ENCODE measurements at regions not wholly inside any gene's neighbourhood (a gene's known extent, or its start where the extent isn't known, plus 50 kb on each side); places are given as distances from the start of the nearest gene placed in this dataset.

GRCh38 chr1:157404614-157405013 is 147.7 kb downstream of the FCRL5 start:
- TF ChIP-seq CTCF (IDR thresholded peaks at IDR 0.05; ENCODE audit: insufficient read depth, low read depth, low read length) (no peak), EZH2 (IDR thresholded peaks at IDR 0.05; ENCODE audit: insufficient read depth, low read length) (no peak)
- no peak overlapping the region for H3K4me2 ChIP-seq (ENCODE audit: low read length)
- H3K4me1 ChIP-seq (ENCODE audit: insufficient read depth, low read length), result no peaks in the 10 kb centered on the region
- no peaks in the 10 kb centered on the region for H3K9me3 ChIP-seq (ENCODE audit: insufficient read depth, low read depth, low read length)
- H3K36me3 ChIP-seq (ENCODE audit: insufficient read depth, low read length), result no peaks in the 10 kb centered on the region
- Mint-ChIP-seq H3K4me1 (ENCODE audit: low read depth, unreplicated experiment) (peaks cover 5% of the 10 kb centered on the region), H3K36me3 (ENCODE audit: low read depth, unreplicated experiment) (peaks cover 2% of the 10 kb centered on the region), H3K9me3 (ENCODE audit: unreplicated experiment) (peaks cover 1% of the 10 kb centered on the region), H3K27me3 (ENCODE audit: low read depth, unreplicated experiment) (peaks cover 8% of the 10 kb centered on the region), H3K27ac (ENCODE audit: unreplicated experiment) (no peak overlapping the region), H3K4me3 (ENCODE audit: unreplicated experiment) (no peak overlapping the region)
- H3K27ac ChIP-seq (ENCODE audit: low read depth, low read length), result no peak overlapping the region
- H3K27me3 ChIP-seq (ENCODE audit: insufficient read depth, low read length), result no peaks in the 10 kb centered on the region
- no peak for DNase-seq (ENCODE audit: low read depth)
- no peak for FAIRE-seq
- no peak overlapping the region for H3K9ac ChIP-seq (ENCODE audit: low read length)
- no peak overlapping the region for H2AFZ ChIP-seq (ENCODE audit: low read depth, low read length)
- H3K79me2 ChIP-seq (ENCODE audit: insufficient read depth, low read length), result no peaks in the 10 kb centered on the region
- no peak overlapping the region for H3K4me3 ChIP-seq (ENCODE audit: insufficient read depth, low read depth, low read length)
- no peaks in the 10 kb centered on the region for H4K20me1 ChIP-seq (ENCODE audit: insufficient read depth, low read length)

- Histone ChIP-seq H3K9me3 (ENCODE audit: insufficient read depth, low read depth, low read length) (no peaks in the 10 kb centered on the region), H3K27me3 (ENCODE audit: insufficient read depth, low read length) (peaks cover 3% of the 10 kb centered on the region), H3K4me3 (ENCODE audit: insufficient read depth, low read depth, low read length) (no peak overlapping the region), H3K79me2 (ENCODE audit: insufficient read depth, low read length) (no peaks in the 10 kb centered on the region), H4K20me1 (ENCODE audit: insufficient read depth, low read length) (no peaks in the 10 kb centered on the region), H3K4me2 (ENCODE audit: low read length) (no peak overlapping the region), H3K36me3 (ENCODE audit: insufficient read depth, low read length) (no peaks in the 10 kb centered on the region), H3K9ac (ENCODE audit: low read length) (no peak overlapping the region), H3K4me1 (ENCODE audit: insufficient read depth, low read length) (no peaks in the 10 kb centered on the region), H3K27ac (ENCODE audit: low read depth, low read length) (no peak overlapping the region), H2AFZ (ENCODE audit: low read depth, low read length) (no peak overlapping the region)
- no peak for DNase-seq (ENCODE audit: low read depth)
- no peak for FAIRE-seq
- H3K27me3 Mint-ChIP-seq (ENCODE audit: low read depth, unreplicated experiment), result peaks cover 8% of the 10 kb centered on the region
- no peak overlapping the region for H3K27ac Mint-ChIP-seq (ENCODE audit: unreplicated experiment)
- H3K4me3 Mint-ChIP-seq (ENCODE audit: unreplicated experiment), result no peak overlapping the region
- H3K9me3 Mint-ChIP-seq (ENCODE audit: unreplicated experiment), result peaks cover 1% of the 10 kb centered on the region
- peaks cover 7% of the 10 kb centered on the region for H3K4me1 Mint-ChIP-seq (ENCODE audit: low read depth, unreplicated experiment)
- TF ChIP-seq EZH2 (IDR thresholded peaks at IDR 0.05; ENCODE audit: insufficient read depth, low read length), result no peak
- H3K36me3 Mint-ChIP-seq (ENCODE audit: low read depth, unreplicated experiment), result peaks cover 2% of the 10 kb centered on the region
Measured at GRCh38 chr1:157404063-157404501, 148.2 kb downstream of the FCRL5 start.

GRCh38 chr1:157403608-157404007 is 148.7 kb downstream of the FCRL5 start:
- peaks cover 3% of the 10 kb centered on the region for H3K27me3 ChIP-seq (ENCODE audit: insufficient read depth, low read length)
- peaks cover 2% of the 10 kb centered on the region for H3K36me3 Mint-ChIP-seq (ENCODE audit: low read depth, unreplicated experiment)

More at GRCh38 chr1:157403608-157404007, 148.7 kb downstream of the FCRL5 start:
- no peaks in the 10 kb centered on the region for H3K9me3 ChIP-seq (ENCODE audit: insufficient read depth, low read depth, low read length)
- H2AFZ ChIP-seq (ENCODE audit: low read depth, low read length), result peak overlapping the region; percentile 47
- DNase-seq (ENCODE audit: low read depth) (no peak), FAIRE-seq (no peak)
- H4K20me1 ChIP-seq (ENCODE audit: insufficient read depth, low read length), result no peaks in the 10 kb centered on the region
- no peaks in the 10 kb centered on the region for H3K36me3 ChIP-seq (ENCODE audit: insufficient read depth, low read length)
- H3K79me2 ChIP-seq (ENCODE audit: insufficient read depth, low read length), result no peaks in the 10 kb centered on the region
- H3K27ac ChIP-seq (ENCODE audit: low read depth, low read length), result no peak overlapping the region
- no peak overlapping the region for H3K4me3 Mint-ChIP-seq (ENCODE audit: unreplicated experiment)
- H3K4me1 Mint-ChIP-seq (ENCODE audit: low read depth, unreplicated experiment), result peaks cover 8% of the 10 kb centered on the region
- H3K4me2 ChIP-seq (ENCODE audit: low read length), result no peak overlapping the region
- H3K9ac ChIP-seq (ENCODE audit: low read length), result no peak overlapping the region
- peaks cover 10% of the 10 kb centered on the region for H3K27me3 Mint-ChIP-seq (ENCODE audit: low read depth, unreplicated experiment)
- H3K27ac Mint-ChIP-seq (ENCODE audit: unreplicated experiment), result no peak overlapping the region
- no peaks in the 10 kb centered on the region for H3K4me1 ChIP-seq (ENCODE audit: insufficient read depth, low read length)
- H3K4me3 ChIP-seq (ENCODE audit: insufficient read depth, low read depth, low read length), result no peak overlapping the region
- TF ChIP-seq EZH2 (IDR thresholded peaks at IDR 0.05; ENCODE audit: insufficient read depth, low read length), result no peak
- no peak for TF ChIP-seq CTCF (IDR thresholded peaks at IDR 0.05; ENCODE audit: insufficient read depth, low read depth, low read length)
- H3K9me3 Mint-ChIP-seq (ENCODE audit: unreplicated experiment), result no peaks in the 10 kb centered on the region
